Prostate gland (tissue), 2 donors: ENCODE measurements at regions not wholly inside any gene's neighbourhood (a gene's known extent, or its start where the extent isn't known, plus 50 kb on each side); places are given as distances from the start of the nearest gene placed in this dataset.
"Not testable (repeated sequence)": the region's sequence is repeated elsewhere in the genome, so short reads cannot be mapped to it uniquely, and the experiment has no call there.

Source experiments
- DNase-seq: peaks from one replicate; pipeline ENCODE4 v3.0.0-alpha.2; 2019; ENCODE audit warnings: low spot score
- H3K27ac ChIP-seq, 2 donors: fragments of 200-600 bp; sonication (generic); 2 replicates each; pipeline ENCODE4 v1.5.1; 2017 to 2019
- H3K27me3 ChIP-seq: fragments of 200-600 bp; sonication (generic); replicated peaks from 2 replicates; pipeline ENCODE4 v1.5.1; 2019; ENCODE audit not compliant: insufficient read depth
- H3K36me3 ChIP-seq, 2 donors: fragments of 200-600 bp; sonication (generic); 1 replicate in 1 of 2; 2 replicates in 1 of 2; pipeline versions ENCODE4 v1.5.1 to v1.8.1; 2017 to 2019
- H3K4me1 ChIP-seq: fragments of 200-600 bp; sonication (generic); replicated peaks from 2 replicates; pipeline ENCODE4 v1.5.1; 2019
- H3K4me3 ChIP-seq, 2 donors: fragments of 200-600 bp; sonication (generic); 2 replicates each; pipeline ENCODE4 v1.5.1; 2017 to 2019
- H3K9me3 ChIP-seq: fragments of 200-600 bp; sonication (generic); 2 replicates; pipeline ENCODE4 v1.5.1; 2017
- POLR2AphosphoS5 ChIP-seq: sonication (generic); formaldehyde crosslinking; IDR thresholded peaks from one replicate; pipeline ENCODE4 v1.6.1; 2017; ENCODE audit warnings: antibody characterized with exemption
- WGBS: methylation state at CpG from one replicate; pipeline ENCODE4 v1.1.5; 2018; 5-methylcytosine and 5-hydroxymethylcytosine counted together
- intact Hi-C: fragments of 100-400 bp; cut with DNase I; formaldehyde crosslinking; loops from one replicate; pipeline ENCODE4 v1.14.2; 2022
- TF ChIP-seq, protein P1 (sequence below), 4 experiments: fragments of 200-600 bp in 2 of 4; fragments of 450-650 bp in 2 of 4; sonication (generic) in 2 of 4; IDR thresholded peaks; 1 replicate in 3 of 4; 2 replicates in 1 of 4; pipeline ENCODE4 v1.5.1; 2016 to 2019; ENCODE audit warnings: antibody characterized with exemption in 4 of 4, mild to moderate bottlenecking in 2 of 4, moderate library complexity in 2 of 4

GRCh38 chrX:52574416-52575275, 57.8 kb upstream of the XAGE1B start:
- WGBS: 25% methylated on average over 15 of the region's 15 CpGs
- Histone ChIP-seq H3K4me1 (no peaks in the 10 kb centered on the region), H3K36me3 (no peaks in the 10 kb centered on the region), H3K27ac (no peak overlapping the region), H3K27me3 (no peaks in the 10 kb centered on the region), H3K9me3 (no peaks in the 10 kb centered on the region), H3K4me3 (no peak overlapping the region)
- TF ChIP-seq, protein P1, sequence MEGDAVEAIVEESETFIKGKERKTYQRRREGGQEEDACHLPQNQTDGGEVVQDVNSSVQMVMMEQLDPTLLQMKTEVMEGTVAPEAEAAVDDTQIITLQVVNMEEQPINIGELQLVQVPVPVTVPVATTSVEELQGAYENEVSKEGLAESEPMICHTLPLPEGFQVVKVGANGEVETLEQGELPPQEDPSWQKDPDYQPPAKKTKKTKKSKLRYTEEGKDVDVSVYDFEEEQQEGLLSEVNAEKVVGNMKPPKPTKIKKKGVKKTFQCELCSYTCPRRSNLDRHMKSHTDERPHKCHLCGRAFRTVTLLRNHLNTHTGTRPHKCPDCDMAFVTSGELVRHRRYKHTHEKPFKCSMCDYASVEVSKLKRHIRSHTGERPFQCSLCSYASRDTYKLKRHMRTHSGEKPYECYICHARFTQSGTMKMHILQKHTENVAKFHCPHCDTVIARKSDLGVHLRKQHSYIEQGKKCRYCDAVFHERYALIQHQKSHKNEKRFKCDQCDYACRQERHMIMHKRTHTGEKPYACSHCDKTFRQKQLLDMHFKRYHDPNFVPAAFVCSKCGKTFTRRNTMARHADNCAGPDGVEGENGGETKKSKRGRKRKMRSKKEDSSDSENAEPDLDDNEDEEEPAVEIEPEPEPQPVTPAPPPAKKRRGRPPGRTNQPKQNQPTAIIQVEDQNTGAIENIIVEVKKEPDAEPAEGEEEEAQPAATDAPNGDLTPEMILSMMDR (IDR thresholded peaks at IDR 0.05): peak; percentile 15 to 43 (median 38)
- no peak for TF ChIP-seq POLR2AphosphoS5
- peak; percentile 8 for DNase-seq
- intact Hi-C loops: no loop called here

DNA sequence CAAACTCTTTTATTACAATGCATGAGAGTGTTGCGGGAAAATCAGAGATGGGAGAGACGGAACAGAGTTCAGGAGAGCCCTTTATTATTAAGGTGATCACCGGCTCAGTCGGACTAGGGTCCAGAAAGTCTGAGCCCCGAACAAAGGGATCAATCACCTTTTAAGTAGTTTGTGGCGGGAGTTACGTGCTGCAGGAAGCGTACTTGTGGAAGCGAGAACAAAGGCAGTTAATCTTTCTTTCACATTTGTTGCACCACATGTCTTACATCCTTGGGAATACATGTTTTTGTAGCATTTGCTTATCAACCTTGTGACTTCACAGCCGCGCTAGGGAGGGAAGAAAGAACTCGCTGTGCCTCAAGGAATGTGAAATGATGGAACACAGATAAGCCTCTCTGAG, 51.3 kb upstream of the XAGE1B start:
- intact Hi-C loops, H3K36me3 ChIP-seq, DNase-seq: not testable (repeated sequence)

More for the DNA sequence above, 51.3 kb upstream of the XAGE1B start:
- not testable (repeated sequence) for H3K27me3 ChIP-seq, H3K4me3 ChIP-seq, H3K27ac ChIP-seq, H3K4me1 ChIP-seq, H3K9me3 ChIP-seq
- 17% methylated on average over 9 of the region's 12 CpGs for WGBS
